ENCODE measurements at regions not wholly inside any gene's neighbourhood (a gene's known extent, or its start where the extent isn't known, plus 50 kb on each side); places are given as distances from the start of the nearest gene placed in this dataset.

GRCh38 chr12:5197131-5197530, 153.5 kb downstream of the KCNA5 start:
- no peak for DNase-seq

GRCh38 chr12:5197656-5198055, 154.0 kb downstream of the KCNA5 start:
- DNase-seq = no peak

DNA sequence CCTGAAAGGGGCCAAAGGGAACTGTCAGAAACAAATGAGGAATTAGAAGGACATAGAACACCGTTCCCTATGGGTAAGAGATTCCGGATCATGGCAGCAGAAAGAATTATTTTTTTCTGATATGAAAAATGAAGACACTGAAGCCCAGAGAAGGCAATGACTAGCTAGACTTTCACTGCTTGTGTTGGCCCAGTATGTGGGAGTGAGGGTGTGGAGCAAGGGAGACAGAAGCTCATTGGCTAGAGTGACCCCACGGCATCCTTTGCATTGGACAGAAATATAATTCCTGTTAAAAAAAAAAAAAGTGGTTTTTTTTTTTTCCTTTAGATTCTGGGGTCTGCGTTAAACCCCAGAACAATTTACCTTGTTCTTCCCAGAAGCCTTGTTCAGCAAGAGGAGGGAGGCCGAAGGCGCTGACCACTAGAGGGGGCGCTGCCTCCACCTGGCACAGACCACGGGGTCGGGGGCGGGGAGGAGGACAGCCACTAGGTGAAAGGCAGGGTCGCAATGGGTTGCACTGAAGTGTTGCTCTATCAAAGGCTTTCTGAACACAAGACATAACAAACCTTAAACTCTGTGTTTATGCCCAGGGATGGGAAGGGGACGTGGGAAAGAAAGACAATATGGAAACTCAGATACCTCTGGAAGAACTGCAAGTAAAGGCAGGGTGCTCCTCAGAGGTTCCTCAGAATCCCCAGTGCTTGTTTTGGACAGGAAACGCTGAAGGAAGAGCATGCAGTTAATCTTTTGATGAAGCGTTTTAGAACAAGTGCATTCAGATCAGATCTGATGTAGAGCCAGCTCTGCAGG, 156.8 kb downstream of the KCNA5 start:
- DNase-seq = peak in 1 of 2 experiments; percentile 31

DNA sequence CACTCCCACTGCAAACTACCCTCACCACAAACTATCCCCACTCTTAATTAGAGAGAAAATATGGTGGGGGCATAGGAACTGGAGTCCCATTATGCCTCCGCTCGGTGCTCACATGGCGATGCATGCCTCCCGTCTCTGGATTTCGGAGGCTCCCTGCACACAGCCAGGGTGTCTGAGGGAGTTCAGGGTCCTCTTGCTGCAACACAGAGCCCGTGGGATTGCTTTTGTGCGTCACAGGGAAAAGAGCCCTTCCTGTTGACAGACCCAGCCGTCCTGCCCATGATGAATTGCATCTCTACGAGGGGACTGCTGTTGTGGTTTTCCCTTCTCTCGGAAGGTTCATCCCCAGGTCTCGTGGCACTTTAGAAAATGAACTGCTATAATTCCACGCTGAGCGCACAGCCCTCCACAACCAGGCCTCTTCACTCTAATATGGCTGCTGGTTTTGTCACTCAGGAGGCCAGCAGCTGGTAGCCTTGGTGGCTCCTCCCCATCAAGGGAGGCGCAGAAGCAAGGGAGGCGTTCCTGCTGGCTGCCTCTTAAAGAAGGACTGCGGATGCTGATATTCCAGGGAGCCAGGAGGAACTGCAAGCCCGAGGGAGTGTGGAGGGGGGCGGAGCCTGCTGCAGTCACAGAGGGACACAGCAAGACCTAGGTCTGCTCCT, 158.0 kb downstream of the KCNA5 start:
- peak in 1 of 2 experiments; percentile 5 for DNase-seq

DNA sequence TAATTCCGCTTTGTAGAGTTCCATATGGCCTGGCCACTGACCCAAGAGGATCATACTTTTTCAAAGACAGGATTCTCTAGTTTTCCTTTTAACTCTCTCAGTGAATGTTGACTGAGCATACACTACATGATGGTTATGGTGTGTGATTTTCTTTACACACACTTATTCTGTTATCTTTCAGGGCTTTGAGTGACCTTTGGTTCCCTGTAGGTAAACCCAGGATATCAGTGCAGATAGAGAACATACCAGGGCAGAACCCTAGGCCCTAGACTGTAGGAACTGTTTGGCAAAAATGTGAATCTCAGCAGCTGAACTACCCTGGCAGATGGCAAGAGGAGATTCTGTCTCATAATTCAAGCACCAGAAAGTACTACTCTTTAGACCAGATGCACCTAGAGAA, 159.6 kb downstream of the KCNA5 start:
- DNase-seq = no peak

GRCh38 chr12:5203720-5204119, 160.0 kb downstream of the KCNA5 start:
- no peak for DNase-seq

DNA sequence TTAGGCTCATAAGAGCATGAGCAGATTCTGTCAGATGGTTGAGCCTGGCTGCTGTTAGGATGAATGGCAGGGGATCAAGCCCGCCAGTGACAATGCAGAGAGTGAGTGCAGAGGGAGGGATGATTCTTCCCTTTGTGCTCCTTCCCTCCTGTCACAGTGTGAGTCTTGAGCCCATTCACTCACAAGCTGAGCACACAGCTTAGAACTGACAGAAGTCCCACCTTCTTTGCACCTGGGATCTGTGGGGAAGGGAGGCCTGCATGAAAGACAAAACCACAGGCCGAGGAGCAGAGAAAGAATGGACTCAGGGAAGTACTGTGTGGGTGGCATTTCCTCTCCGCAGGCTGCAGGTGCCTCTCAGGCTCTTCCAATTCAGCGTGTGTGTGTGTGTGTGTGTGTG, 160.6 kb downstream of the KCNA5 start:
- DNase-seq = peak in 1 of 2 experiments; percentile 16

- DNase-seq = no peak
Measured at GRCh38 chr12:5204831-5205230, 161.2 kb downstream of the KCNA5 start.

DNA sequence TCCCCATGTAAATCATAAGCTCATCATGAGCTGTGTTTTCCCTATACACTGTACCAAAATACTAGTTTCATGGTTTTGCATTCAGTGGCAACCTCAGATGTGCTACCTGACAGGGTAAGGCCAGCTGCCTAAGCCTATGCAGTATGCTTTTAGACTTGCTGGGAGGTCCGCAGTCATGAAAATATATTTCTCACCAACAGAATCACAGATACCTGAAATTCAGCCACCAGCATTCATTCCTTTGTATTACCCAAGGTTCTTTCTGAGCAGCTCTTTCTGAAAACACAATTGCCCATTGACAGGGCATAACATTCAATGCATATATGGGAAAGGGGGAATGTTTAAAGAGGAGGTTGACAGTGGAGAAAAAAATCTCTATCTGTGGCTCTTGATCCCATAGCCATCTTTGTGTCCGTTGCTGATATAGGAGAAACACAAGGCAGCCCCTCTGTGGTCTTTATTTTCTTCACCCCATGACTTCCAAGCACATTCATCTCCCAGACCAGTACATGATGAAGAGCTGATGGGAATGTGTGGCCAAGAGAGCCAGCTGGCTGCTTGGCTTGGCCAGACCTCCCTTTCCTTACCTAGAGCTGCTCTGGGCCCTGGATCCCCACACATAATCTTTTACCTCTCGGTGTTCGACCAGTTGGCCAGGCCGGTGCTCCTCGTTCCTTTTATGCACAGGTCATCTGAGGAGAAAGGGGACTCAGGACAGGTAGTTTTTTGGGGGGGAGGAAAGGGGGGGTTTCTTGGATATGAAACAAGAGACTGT, 162.9 kb downstream of the KCNA5 start:
- no peak for DNase-seq

GRCh38 chr12:5210179-5210922, 166.7 kb downstream of the KCNA5 start:
- no peak for DNase-seq

- no peak for DNase-seq
Measured at GRCh38 chr12:5210923-5211290, 167.2 kb downstream of the KCNA5 start.

DNA sequence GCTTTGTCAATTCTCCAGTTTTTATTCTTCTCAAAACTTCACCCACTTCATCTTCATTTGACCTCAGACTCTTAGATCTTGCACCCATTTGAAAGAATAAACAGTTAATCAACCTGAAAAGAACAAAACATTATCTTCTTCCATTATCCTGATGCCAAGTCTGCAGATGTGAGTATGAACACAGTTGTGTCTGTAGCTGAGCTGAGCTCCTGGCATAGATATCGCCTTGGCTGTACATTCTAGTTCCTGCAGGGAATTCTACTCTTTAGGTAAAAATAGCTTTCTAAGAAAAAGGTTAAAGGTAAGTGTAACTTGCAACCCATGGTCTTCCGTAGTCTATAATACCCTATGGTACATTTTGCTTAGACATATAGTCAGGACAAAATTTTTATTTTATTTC, 169.7 kb downstream of the KCNA5 start:
- DNase-seq = no peak

DNA sequence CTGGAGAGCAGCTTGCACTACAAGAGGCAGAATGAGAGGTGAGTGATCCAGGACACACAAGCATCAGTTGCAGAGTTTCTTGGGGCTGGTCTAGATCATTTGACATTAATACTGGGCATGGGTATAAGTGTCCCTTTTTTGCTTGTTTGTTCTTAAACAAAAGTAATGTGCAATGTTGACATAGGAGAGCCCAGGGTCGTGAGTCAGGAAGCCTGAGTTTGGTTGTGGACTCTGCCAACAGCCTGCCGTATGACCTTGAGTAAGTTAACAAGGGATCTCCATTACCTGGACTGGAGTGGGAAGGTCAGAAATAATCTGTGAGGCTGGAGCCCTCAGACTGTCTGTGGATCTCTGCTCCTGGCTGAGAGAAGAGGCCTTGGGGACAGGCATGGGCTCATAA, 170.3 kb downstream of the KCNA5 start:
- no peak for DNase-seq

DNA sequence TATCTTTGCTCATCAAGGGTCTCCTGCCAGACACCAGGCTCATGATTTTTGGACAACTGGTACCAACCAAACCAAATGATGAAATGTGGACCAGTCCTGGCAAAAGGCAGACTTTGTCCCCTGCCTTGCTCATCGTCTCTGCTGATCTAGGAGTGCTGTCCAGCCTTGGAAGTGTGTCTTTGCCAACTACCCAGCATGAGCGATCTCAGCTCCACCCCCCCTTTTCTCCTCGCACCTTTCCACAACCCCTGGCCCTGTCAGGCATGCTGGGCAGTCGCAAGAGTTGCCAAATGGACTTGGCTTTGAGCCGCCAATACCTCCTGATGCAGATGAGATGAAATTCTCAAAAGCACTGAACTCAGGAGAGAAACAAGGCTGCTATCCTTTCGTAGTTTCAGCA, 174.3 kb downstream of the KCNA5 start:
- DNase-seq = no peak

DNA sequence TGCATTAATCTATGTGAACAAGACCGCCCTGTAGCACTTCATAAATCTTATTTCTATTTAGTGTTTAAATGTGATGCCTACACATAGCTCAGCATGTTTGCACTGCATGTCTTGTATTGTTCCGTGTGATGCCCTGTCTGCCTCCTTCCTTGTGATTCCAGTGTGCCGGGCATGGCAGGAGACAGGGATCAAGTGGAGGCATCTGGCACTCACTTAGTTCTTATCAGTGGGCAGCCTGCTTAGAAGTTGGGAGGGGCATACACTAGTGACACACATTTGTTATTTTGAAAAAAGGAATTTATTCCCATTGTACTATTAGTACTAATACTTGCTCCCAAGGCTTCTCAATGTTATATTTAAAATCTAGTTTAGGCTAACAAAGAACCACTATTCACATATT, 176.4 kb downstream of the KCNA5 start:
- DNase-seq = peak in 1 of 2 experiments; percentile 25

DNA sequence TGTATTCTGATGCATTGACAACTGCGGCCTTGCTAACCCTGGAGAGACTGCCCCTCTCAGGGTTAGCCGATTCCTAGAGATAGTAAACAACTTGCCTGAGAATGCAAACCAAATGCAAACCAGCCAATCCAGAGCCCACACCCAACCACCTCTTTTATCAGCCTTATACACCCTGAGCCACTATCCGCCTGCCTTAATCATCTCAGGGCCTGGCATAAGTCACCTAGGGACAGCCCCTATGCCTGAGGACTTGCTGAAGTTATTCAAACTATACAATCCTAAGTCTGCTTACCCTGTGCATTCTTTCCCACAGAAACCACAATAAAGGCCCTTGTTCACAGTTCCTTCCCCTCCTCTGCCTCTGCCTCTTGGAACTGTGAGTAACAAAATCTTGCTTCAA, 177.2 kb downstream of the KCNA5 start:
- DNase-seq = no peak

- DNase-seq = peak; percentile 1 to 27
Measured at GRCh38 chr12:5222011-5222461, 178.4 kb downstream of the KCNA5 start.

DNA sequence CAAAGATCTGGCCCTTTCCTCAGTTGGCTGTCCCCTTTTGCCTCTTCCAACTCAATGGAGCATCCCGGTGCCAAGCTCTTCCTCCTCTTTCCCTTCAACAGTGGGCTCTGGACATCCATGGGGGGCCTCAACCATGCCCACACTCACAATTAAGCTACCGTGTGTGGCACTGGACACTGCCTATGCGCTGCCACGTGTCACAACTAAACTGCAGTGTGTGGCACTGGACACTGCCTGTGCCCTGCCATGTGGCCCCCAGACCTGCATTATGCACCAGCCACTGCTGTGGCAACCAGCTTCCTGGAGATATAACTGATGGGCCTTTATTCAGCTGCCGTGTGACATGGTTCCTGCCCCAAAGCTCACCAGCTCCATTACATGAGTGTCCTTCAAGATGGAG, 179.1 kb downstream of the KCNA5 start:
- DNase-seq = no peak

DNA sequence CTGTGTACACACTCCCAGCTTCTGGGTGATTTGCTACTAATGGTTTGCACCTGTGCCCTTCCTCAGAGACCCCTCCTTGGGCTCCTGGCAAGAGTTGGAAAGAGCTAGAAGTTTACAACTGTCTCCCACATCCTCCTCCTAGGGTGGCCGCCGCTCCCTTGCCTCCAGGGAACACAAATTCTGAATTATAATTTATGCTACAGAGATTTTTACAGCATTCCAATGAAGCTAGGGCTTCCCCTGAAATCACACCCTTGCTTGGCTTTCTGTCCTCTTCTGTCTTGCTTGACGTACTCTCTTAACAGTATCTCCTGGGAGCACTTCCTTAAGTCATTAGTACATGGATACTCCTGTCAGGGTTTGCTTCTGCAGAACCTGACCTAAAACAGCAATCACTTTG, 180.2 kb downstream of the KCNA5 start:
- DNase-seq = no peak

GRCh38 chr12:5226581-5226980, 182.9 kb downstream of the KCNA5 start:
- no peak for DNase-seq

GRCh38 chr12:5227708-5228373, 184.2 kb downstream of the KCNA5 start:
- DNase-seq = no peak

DNA sequence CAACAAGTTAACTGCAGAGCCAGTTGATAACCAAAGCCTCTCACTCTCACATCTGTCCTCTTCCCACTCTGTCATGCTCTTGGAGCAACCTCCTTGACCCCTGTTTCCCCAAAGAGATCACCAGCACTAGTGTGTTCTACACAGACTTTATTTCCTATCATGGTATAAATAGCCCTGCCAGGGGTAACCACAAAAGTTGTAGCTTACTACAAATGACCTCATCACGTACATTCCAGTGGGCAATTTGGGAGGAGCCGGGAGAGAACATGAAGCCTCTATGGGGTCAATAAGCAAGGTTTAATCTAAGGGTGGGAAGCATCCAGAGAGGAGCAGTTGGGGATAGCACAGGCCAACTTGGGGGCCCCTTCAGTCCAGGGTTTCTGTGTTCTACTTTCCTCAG, 186.5 kb downstream of the KCNA5 start:
- no peak for DNase-seq

All from NCI-H524 (cell line).